ENCODE measurements at regions not wholly inside any gene's neighbourhood (a gene's known extent, or its start where the extent isn't known, plus 50 kb on each side); places are given as distances from the start of the nearest gene placed in this dataset.

DNA sequence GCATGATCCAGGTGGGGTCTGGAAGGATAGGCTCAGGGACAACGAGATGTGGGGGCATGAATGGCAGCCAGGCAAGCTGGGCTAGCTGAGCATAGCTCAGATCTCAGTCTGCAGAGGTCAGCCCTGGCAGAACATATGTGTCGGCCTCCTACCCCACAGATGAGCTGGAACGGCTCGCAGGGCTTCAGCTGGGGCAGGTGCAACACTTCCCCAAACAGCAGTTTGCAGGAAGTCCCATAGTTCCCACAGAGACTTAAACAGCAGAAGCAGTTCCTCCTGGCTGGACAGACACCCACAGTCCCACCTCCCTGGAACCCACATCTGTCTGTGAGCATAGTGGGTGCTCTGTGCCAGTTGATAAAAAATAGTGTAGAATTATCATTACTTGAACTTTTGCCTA, 404.6 kb downstream of the GADD45G start:
- peak; percentile 47 for DNase-seq

DNA sequence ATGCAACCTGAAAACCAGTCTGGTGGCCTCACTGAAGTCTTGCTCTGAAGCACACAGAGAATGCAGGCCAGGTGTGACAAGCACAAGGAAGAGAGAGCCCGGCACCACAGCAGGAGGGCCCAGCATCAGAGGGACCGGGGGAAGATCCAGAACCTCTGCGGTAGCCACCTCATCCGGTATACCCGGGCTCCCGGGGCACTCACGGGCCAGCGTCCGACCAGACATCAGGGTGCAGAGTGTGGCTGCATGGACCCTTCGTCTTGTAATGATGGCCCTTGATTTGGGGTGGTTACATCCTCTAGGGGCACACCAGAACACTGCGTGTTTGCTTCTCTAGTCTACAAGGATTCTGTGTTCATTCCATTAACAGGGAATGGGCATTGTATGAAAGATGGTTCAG, 406.0 kb downstream of the GADD45G start:
- no peak for DNase-seq

DNA sequence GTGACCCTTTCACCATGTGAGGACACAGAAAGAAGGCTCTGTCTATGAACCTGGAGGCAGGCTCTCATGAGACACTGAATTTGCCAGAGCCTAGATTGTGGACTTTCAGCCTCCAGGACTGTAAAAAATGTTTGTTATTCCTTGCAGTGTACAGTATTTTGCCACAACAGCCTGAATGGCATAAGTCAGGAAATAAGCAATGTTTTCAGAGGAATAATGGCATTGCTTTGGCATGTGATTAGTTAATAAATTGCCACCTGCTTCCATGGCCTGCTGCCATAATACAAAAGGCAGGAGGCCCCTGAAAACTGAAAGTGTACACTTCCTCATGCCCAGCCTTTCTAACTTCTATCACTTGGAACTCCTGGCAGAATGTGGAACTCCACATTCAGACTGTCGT, 408.1 kb downstream of the GADD45G start:
- peak; percentile 33 for DNase-seq

DNA sequence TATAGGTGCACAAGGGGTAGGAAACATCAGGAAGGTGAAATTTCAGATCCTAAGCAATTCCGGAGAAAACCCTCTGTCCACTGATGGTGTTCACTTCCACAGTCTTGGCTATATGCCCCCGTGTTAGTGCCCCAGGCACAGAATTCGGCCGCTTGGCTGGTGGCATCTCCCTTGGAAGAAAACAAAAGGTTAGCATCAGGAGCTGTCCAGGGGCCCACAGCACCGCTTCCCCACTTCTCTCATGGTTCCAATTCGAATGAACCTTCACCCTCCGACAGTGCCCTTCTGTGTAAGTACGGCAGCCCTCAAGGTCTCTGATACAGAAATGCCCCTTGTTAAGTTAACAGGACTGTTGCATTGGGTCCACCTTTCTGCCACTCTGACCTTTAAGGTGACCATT, 409.0 kb downstream of the GADD45G start:
- DNase-seq, result no peak

DNA sequence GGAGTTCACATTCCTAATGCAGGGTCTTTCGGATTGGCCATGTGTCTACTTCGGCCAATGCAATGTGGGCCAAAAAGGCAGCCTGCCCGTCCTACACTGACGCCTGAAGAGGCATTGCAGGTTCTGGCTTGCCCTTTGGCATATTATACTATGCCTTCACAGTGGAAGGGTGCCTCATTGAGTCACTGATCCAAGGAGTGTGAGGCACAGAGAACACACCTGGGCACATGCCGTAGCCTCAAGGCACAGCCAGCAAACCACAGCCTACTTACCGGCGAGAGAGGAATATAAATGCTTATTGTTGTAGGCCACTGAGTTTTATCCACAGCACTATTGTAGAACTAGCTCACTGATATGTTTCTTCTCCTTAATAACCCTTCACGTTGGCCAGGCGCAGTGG, 409.6 kb downstream of the GADD45G start:
- no peak for DNase-seq

DNA sequence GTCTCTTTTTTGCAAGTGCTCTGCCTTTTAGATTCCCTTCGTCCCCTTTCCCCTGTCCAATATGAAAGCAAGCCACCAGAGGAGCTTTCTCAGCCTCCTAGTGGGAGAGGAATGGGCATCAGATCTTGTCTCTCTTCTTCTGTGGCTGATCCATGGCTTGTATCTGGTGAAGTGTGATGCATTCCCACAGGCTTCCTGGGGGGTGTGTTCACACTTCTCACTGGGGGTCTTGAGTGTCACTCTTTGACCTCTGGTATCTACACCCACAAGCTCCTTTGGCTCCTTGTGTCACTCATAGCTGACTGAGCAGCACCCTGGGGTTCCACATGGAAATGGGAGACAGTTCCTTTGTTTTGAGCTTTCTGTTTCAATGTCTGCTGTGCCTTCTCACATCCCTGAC, 411.5 kb downstream of the GADD45G start:
- DNase-seq, result no peak

DNA sequence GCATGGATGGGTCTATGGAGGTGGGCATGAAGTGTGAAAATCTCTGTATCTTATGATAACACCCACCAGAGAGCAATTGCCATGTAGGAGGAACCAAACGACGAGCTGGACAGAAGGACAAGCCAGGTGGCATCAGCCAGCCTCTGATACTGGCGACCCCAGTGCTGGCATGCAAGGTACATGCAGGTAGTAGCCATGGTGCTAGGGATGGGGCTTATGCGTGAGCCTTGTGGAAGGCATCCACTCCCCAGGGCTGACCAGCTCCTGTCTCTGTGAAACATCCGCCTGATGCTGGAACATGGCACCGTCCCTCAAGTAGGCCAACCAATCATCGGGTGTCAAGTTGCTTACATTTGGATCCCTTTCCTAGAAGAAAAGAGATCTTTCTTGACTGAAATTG, 412.9 kb downstream of the GADD45G start:
- DNase-seq, result no peak

DNA sequence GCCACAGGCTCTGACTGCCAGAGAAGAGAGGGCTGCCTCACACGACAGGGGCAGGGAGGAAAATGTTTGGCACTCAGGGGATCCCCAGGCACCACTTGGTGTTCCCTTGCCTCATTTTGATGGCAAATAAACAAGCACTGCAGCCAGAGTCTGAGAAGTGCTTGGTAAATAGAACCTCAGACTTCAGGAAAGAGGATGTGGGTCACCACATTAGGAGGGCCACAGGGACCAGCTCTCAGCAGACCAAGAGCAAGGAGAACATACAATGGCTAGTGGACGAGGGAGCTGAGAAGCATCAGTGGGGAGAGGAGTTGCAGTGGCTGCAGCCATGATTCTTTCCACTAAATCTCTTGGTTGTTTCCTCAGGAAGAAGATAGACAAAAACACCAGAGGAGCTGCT, 413.9 kb downstream of the GADD45G start:
- no peak for DNase-seq

DNA sequence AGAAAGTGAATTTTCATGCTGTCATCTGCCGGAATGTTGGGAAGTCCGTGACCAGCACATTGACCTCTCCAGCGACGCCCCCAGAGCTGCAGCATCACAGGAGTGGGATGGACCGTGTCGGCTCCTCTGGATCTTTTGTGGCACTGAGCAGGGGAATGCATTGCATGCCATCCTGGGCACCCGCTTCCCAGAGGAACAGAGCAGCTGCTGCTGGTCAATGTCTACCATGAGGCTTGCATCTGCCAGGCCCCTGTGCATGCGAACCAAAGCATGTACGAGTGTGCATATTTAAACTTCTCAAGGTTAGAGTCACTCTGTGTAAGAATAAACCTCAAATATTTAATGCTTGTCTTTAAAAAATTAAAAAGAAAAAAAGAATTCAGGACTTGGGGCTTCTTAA, 414.8 kb downstream of the GADD45G start:
- DNase-seq, result no peak

DNA sequence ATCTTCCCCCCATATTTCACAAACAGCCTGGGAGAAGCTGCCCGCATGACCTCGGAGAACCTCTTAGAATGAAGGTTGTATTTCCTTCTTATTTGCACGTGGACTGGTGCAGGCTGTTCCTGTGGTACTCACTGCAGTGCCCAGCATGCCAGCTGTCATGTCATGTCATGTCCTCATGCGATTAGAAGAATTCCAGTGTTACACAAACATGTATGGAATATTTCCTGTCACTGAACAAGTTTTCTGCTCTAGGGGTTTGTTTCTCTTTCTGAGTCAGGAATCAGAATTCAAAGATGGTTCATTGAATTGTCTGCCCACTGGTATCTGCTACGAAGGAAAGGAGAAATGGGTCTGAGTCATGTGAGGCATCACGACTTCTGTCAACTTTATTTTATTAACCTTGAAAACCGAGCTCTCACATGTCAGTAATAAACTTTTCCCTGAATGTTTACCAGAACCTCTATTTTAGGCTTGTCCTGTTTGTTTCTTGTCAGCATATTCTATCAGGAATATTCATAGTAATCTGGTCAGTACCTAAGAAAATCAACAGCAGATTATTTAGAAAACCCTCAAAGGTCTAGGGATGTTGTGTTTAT, 415.6 kb downstream of the GADD45G start:
- peak; percentile 44 for DNase-seq

DNA sequence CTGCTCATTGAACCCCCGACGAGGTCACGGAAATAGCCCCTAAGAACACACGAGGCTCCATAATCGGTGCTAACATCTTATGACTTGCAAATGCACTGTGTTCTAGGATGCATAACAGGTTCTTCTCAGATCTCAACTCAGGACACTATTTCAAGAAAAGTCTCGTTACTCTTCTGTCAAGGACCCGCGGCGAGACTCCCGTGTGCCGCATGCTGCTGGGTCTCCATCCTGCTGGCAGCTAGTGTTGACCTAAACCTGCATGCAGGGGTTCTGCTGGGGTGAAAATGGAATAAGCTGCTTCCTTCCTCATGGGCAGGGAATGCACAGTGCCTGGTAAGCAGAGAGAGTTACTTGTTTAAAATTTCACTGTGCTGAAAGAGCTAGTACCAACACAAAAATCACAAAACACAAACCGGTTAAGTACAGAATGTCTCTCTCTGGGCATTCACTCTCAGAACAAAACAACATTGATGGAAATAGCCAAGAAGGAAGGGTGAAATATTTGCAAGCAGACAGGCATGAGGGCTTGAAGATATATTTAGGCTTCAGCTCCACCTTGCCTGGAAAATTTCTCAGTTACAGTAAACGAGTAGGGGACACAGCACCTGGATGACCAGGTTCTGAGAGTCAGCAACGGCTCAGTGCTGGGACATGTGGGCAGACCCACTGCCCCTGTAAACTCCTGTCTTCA, 416.5 kb downstream of the GADD45G start:
- no peak for DNase-seq

DNA sequence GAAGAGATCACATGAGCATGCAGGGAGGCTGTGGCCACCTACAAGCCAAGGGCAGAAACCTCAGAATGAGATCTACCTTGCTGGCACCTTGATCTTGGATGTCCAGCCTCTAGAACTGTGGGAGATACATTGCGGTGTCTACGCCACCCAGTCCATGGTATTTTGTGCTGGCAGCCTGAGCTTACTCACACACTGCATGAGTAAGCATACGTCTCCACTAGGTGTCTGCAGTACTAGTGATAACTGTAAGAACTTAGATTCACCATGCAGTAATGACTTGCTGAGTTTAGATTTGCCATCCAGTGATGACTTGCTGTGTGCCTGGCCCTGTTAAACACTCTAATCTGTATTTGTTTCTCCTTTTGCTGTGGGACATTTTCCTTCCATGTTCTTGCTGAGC, 417.7 kb downstream of the GADD45G start:
- no peak for DNase-seq

DNA sequence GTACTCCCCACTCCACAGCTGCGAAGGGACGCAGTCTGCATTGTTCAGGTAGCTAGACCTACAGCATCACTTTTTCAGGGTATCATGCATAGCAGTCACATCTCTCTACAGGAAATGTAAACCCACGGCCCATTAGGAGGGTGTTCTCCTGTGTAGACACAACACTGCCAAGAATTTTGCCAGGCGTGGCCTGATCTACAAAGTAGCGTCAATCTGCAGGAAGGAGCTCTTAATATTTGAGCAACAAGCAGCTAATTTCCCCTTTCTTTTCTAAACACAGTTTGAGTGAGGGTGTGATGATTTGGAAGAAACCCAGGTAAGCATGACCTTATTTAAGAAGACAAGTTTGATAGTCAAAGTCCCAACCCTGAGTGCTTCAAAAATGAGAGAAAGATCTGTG, 419.0 kb downstream of the GADD45G start:
- no peak for DNase-seq

DNA sequence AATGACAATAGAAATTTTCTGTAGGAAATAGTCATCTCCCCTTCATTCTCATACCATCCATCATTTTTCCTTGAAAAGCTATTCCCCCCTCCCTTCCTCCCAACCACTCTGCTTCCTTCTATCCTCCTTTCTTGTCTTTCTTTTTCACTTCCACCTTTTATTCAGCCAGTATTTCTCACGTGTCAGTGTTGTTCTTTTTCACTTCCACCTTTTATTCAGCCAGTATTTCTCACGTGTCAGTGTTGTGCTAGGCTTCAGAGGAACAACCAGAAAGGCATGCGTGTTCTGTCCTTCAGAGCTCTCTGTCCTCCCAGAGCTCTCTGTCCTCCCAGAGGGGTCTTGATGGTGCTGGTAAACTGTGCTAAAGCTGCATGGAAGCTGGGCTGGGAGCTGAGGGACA, 419.6 kb downstream of the GADD45G start:
- DNase-seq, result peak; percentile 58

DNA sequence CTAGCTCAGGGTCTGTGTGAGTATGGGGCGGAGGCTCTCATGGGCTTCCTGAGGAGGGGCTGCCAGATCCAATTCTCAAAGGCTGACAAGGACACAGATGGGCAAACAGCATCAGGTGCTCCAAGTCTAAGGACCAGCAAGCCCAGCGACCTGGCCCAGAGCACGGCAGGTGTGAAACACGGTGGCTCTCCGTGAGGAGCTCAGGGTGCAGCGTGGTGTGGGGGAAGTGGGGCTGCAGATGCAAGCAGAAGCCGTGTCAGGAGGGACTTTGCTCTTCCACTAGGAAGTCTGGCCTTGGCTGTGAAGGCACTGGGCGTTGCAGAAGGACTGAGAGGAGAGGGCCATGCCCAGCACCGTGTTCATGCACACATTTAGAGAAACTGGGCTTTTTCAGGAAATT, 420.0 kb downstream of the GADD45G start:
- no peak for DNase-seq

DNA sequence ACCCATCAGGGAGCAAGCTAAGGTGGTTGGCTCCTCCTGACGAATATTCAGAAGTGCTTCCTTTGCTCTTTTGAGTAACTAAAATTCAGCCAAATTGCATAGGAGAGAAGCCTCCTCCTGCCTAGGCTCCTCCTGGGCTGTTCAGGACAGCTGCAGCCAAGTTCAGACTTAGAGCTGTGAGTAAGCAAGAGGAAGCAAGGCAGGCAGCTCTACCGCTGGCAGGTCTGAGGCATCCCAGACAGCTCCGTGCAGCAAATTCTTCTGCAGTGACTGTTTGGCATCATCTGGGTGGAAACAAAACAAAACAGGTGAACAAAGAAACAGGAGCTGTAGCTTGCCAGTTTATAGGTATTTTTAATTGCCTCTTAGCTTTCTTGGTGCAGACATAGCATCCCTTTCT, 421.0 kb downstream of the GADD45G start:
- no peak for DNase-seq

DNA sequence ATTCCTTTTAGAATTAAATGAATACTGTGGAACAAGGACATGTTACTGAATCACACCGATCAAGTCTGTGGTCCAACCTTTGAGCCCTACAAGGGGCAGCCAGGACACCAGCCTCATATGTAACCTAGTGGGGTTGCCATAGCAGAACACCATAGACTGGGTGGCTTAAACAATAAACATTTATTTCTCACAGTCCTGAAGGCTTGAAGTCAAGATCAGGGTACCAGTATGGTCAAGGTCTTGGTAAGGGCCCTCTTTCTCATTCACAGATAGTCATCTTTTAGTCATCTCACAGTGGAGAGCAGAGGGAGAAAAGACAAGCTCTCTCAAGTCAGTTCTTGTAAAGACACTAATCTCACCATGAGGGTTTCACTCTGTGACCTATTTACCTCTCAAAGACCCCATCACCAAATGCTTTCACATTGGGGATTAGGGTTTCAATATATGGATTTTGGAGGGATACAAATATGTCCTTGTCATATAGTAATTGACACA, 422.5 kb downstream of the GADD45G start:
- no peak for DNase-seq

DNA sequence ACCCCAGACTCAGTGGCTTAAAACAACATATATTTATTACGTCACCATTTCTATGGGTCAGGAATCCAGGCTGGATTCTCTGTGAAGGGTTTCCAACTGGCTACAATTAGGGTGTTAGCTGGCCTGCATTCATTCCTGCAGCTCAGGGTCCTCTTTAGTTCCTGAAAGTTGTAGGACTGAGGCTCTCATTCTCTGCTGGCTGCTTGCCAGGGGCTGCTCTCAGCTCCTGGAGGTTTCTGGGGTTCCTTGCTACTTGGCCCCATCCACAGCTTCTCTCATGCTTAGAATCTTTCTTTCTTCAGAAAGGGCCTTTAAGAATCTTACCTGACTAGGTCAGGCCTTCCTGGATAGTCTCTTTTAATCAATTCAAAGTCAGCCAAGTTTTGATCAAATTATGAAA, 424.6 kb downstream of the GADD45G start:
- no peak for DNase-seq

DNA sequence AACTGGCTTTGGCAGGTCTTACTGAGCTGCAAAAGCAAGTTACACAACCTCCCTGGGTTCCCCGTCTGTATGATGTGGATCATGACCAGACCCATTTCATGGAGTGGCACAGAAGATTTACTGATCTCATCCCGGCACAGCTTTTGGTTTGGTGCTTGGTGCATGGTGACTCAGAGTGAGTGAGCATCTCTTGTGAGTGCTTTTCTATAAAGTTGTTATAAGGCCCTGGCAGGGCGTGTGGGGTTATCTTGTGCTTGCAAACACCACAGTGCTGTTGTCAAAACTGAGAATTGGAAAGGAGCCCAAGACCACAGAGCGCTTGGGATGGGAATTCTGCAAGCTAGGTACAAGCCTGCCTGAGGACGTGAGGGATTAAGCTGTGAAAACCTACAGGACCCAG, 425.2 kb downstream of the GADD45G start:
- DNase-seq, result no peak

DNA sequence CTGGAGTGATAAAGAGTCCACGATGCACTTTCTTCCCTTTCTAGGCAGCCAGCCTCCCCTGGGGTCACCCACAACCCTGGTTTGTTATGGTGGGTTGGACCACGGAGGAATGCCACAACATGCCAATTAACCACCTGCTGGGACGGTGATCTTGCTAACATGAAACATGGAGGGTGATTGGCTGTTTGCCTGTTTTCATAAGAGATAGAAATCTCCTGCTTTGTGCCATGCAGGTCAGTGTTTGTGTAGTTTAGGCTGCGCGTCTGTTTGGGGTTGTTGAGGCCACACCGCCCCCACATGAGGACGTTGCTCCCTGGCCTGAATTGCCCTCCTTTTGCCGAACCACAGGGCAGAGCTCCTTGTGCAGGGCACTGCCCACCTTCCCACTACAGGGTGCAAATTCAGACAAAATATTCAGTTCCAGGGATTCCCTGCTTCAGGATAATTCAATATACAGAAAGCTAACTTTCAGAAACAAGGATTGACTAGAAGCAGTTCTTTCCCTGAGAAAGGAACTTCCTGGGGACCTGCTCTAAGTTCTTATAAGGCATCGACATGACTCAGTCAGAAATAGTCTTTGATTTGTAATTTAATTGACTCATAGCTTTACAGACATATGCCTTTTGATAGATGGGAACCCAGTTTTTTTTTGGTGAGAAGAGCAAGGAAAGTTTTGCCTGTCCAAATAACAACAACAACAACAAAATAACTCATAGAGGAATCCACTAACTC, 427.6 kb downstream of the GADD45G start:
- peak; percentile 13 for DNase-seq

DNA sequence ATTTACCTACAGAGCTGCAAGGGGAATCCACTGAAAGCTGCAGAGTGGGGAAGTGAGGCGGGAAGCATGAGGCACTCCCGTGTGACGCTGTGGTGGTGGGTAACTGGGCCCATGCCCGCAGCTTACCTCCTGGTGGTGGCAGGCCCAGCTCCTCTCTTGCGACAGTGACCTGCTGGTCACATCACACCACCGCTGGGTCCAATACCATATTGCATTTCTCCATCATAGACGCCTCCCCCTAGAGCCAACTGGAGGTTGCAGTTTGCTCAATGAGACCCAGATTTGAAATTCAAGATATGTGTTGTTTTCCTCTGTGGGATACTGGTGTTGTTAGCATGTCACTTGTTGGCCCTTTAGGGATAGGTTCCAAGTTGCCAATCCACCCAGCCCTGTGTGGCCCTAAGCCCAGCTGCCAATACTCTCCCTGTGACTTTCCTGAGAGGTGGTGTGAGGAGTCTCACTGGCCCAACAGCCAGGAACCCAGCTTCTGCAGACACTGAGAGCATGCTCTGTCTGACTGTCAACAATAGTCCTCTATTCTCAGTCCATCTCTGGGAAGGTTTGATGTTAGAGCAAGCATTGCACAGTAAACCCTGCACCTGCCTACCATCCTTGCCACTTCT, 428.3 kb downstream of the GADD45G start:
- peak; percentile 43 for DNase-seq

DNA sequence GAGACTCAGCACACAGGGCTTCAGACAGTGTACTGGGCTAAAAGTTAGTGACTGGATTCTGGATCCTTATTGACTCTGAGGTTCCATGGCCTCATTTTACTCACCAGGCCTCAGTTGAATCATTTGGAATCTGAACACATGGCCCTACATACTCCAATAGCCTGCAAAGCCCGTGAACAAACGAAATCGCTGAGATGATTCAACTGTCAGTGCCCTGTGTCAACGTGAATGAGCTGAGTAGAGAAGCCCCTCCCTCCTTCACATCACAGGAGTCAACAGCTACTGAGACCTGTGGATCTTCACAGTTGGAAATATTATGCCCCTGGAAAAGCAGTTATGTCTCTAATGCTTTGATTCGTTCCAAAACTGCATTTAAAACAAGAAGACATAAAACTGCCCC, 429.3 kb downstream of the GADD45G start:
- DNase-seq, result no peak

DNA sequence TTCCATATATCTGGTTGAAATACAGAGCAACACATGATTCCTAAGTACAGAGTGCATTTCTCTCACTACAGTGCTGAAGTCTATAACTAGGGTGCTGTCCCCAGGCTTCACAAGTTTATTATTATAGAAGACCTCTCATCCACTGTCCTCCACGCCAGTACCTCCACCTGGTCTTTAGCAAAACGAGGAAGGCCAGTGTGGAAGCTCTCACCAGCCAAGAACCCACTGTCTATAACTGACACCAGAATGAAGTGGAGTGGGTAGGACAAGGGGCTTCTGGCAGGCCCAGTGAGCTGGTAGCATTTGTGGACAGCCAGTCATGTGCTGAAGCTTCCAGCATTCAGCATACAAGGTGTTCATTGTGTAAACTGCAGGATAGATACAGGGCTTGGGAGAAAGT, 430.7 kb downstream of the GADD45G start:
- no peak for DNase-seq
